ENCODE measurements at regions not wholly inside any gene's neighbourhood (a gene's known extent, or its start where the extent isn't known, plus 50 kb on each side); places are given as distances from the start of the nearest gene placed in this dataset.

DNA sequence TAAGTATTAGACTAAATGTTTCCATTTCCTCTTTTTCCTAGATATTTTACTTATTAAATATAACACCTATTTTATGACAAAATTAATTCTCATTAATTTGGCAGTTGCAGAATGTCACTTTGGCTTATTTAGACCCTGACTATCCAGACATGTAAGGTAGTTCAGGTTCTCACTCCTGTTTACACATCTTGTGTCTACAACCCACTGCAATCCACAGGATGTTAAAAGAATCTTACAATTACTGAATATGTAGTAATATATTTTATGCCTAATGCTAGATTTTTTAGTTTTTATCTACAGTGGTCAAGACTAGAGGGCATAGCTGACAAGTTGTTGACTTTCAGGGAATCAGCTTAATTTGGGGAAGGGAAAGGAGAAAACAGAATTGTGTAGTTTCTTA, 346.7 kb downstream of the USP25 start:
- Histone ChIP-seq H3K4me1 (ENCODE audit: insufficient read depth, low read length, poor library complexity, severe bottlenecking) (peaks cover 23% of the 10 kb centered on the region), H3K9me3 (ENCODE audit: low read depth, low read length, poor library complexity, severe bottlenecking) (no peaks in the 10 kb centered on the region), H3K27me3 (replicated peaks; ENCODE audit: insufficient read depth, low read depth, low read length, poor library complexity) (no peaks in the 10 kb centered on the region), H3K36me3 (ENCODE audit: insufficient read depth, low read length, poor library complexity, severe bottlenecking) (no peaks in the 10 kb centered on the region), H3K4me3 (ENCODE audit: low read depth, low read length, poor library complexity, severe bottlenecking) (no peak overlapping the region), H3K27ac (ENCODE audit: low read depth, low read length, poor library complexity, severe bottlenecking) (no peak overlapping the region)
- intact Hi-C loops (cut with micrococcal nuclease; ENCODE audit: unreplicated experiment): no loop called here
- no TSS peak for BruUV-seq (replicated peaks)
- DNase-seq (ENCODE audit: low spot score): no peak
- ChIA-PET CTCF (no interaction called here), POLR2A (ENCODE audit: low non-redundant PET) (no interaction called here)
- TF ChIP-seq EZH2 (IDR thresholded peaks at IDR 0.05; ENCODE audit: borderline replicate concordance, low read depth, low read length, poor library complexity, severe bottlenecking): no peak
- TF ChIP-seq, protein P1, sequence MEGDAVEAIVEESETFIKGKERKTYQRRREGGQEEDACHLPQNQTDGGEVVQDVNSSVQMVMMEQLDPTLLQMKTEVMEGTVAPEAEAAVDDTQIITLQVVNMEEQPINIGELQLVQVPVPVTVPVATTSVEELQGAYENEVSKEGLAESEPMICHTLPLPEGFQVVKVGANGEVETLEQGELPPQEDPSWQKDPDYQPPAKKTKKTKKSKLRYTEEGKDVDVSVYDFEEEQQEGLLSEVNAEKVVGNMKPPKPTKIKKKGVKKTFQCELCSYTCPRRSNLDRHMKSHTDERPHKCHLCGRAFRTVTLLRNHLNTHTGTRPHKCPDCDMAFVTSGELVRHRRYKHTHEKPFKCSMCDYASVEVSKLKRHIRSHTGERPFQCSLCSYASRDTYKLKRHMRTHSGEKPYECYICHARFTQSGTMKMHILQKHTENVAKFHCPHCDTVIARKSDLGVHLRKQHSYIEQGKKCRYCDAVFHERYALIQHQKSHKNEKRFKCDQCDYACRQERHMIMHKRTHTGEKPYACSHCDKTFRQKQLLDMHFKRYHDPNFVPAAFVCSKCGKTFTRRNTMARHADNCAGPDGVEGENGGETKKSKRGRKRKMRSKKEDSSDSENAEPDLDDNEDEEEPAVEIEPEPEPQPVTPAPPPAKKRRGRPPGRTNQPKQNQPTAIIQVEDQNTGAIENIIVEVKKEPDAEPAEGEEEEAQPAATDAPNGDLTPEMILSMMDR (conservative IDR thresholded peaks at IDR 0.05; ENCODE audit: low read depth, low read length): no peak

DNA sequence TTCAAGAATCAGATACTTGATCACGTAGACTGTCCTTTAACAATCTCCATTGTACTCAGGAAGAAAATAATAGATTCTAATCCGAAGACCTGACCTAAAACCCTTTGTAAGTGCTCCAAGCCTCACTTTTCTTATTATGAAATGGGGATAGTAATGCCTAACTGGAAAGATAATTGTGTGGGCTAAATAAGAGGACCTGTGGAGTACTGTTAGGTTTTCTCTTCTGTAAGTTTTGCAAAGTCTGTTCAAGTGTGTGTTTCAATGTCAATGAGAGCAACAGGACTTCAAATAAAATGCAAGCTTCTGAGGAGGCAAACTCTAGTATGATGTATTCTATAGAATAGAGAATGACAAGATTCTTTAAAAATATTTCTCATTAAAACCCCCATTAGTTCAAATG, 348.6 kb downstream of the USP25 start:
- TF ChIP-seq, protein P1 (conservative IDR thresholded peaks at IDR 0.05; ENCODE audit: low read depth, low read length): no peak
- TF ChIP-seq EZH2 (IDR thresholded peaks at IDR 0.05; ENCODE audit: borderline replicate concordance, low read depth, low read length, poor library complexity, severe bottlenecking): no peak
- no peak overlapping the region for H3K4me3 ChIP-seq (ENCODE audit: low read depth, low read length, poor library complexity, severe bottlenecking)
- H3K9me3 ChIP-seq (ENCODE audit: low read depth, low read length, poor library complexity, severe bottlenecking): no peaks in the 10 kb centered on the region
- H3K4me1 ChIP-seq (ENCODE audit: insufficient read depth, low read length, poor library complexity, severe bottlenecking): peaks cover 5% of the 10 kb centered on the region
- BruUV-seq (replicated peaks): no TSS peak
- CTCF ChIA-PET: no interaction called here
- no peak overlapping the region for H3K27ac ChIP-seq (ENCODE audit: low read depth, low read length, poor library complexity, severe bottlenecking)
- no peaks in the 10 kb centered on the region for H3K36me3 ChIP-seq (ENCODE audit: insufficient read depth, low read length, poor library complexity, severe bottlenecking)
- POLR2A ChIA-PET (ENCODE audit: low non-redundant PET): no interaction called here
- DNase-seq (ENCODE audit: low spot score): no peak
- intact Hi-C loops (cut with micrococcal nuclease; ENCODE audit: unreplicated experiment): no loop called here
- no peaks in the 10 kb centered on the region for H3K27me3 ChIP-seq (replicated peaks; ENCODE audit: insufficient read depth, low read depth, low read length, poor library complexity)

DNA sequence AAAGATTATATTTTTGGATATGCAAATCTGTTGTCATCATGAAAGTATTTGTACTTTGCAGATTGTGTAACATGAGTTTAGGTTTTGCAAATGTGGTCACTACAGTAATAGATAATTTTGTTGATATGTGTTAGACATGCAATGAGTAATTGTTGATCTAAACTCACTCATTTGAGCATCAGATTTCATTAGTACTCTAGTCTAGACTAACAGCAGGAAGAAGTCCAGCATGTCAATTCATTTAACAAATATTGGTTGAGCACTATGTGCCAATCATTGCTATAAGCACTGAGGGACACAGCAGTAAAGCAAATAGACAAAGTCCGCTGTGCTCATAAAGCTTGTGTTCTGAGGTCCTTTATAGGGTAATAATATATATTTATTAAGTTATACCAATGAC, 350.0 kb downstream of the USP25 start:
- Histone ChIP-seq H3K36me3 (ENCODE audit: insufficient read depth, low read length, poor library complexity, severe bottlenecking) (no peaks in the 10 kb centered on the region), H3K27ac (ENCODE audit: low read depth, low read length, poor library complexity, severe bottlenecking) (no peak overlapping the region), H3K27me3 (replicated peaks; ENCODE audit: insufficient read depth, low read depth, low read length, poor library complexity) (no peaks in the 10 kb centered on the region), H3K4me1 (ENCODE audit: insufficient read depth, low read length, poor library complexity, severe bottlenecking) (no peaks in the 10 kb centered on the region), H3K4me3 (ENCODE audit: low read depth, low read length, poor library complexity, severe bottlenecking) (no peak overlapping the region), H3K9me3 (ENCODE audit: low read depth, low read length, poor library complexity, severe bottlenecking) (no peaks in the 10 kb centered on the region)
- ChIA-PET POLR2A (ENCODE audit: low non-redundant PET) (no interaction called here), CTCF (no interaction called here)
- DNase-seq (ENCODE audit: low spot score): no peak
- TF ChIP-seq EZH2 (IDR thresholded peaks at IDR 0.05; ENCODE audit: borderline replicate concordance, low read depth, low read length, poor library complexity, severe bottlenecking): no peak
- TF ChIP-seq, protein P1 (conservative IDR thresholded peaks at IDR 0.05; ENCODE audit: low read depth, low read length): no peak
- intact Hi-C loops (cut with micrococcal nuclease; ENCODE audit: unreplicated experiment): no loop called here
- BruUV-seq (replicated peaks): no TSS peak

All from A673 (cell line).